DOHH2 (cell line): ENCODE measurements at regions not wholly inside any gene's neighbourhood (a gene's known extent, or its start where the extent isn't known, plus 50 kb on each side); places are given as distances from the start of the nearest gene placed in this dataset.

Source experiments
- H3F3A ChIP-seq: fragments of 200-600 bp; sonication (generic), shearing (Covaris generic); 2 replicates; pipeline ENCODE4 v1.6.0; 2016; ENCODE audit warnings: antibody characterized with exemption, mild to moderate bottlenecking; ENCODE audit not compliant: control insufficient read depth, insufficient read depth
- H3K27ac ChIP-seq: fragments of 200-600 bp; sonication (generic); 2 replicates; pipeline ENCODE4 v1.5.1; 2014; ENCODE audit warnings: low read depth, mild to moderate bottlenecking, low read length, moderate library complexity
- H3K27me3 ChIP-seq: fragments of 200-600 bp; sonication (generic); 2 replicates; pipeline ENCODE4 v1.6.1; 2014; ENCODE audit warnings: mild to moderate bottlenecking, low read length, mixed read lengths; ENCODE audit not compliant: control insufficient read depth
- H3K36me3 ChIP-seq: fragments of 200-600 bp; sonication (generic); 2 replicates; pipeline ENCODE4 v1.6.1; 2014; ENCODE audit warnings: mild to moderate bottlenecking, low read length, moderate library complexity, mixed read lengths; ENCODE audit not compliant: control insufficient read depth
- H3K4me1 ChIP-seq: fragments of 200-600 bp; sonication (generic); 2 replicates; pipeline ENCODE4 v1.6.1; 2014; ENCODE audit warnings: mild to moderate bottlenecking, low read length, mixed read lengths; ENCODE audit not compliant: control insufficient read depth
- H3K4me2 ChIP-seq: fragments of 200-600 bp; sonication (generic); 2 replicates; pipeline ENCODE4 v1.6.0; 2014; ENCODE audit warnings: mild to moderate bottlenecking, low read length, moderate library complexity
- H3K4me3 ChIP-seq: fragments of 200-600 bp; sonication (generic); 2 replicates; pipeline ENCODE4 v1.5.1; 2014; ENCODE audit warnings: mild to moderate bottlenecking, low read length, mixed read lengths
- H3K79me2 ChIP-seq: fragments of 200-600 bp; sonication (generic); 2 replicates; pipeline ENCODE4 v1.6.1; 2014; ENCODE audit warnings: mild to moderate bottlenecking, low read length, mixed read lengths; ENCODE audit not compliant: control insufficient read depth
- H3K9me2 ChIP-seq: fragments of 200-600 bp; sonication (generic); replicated peaks from 2 replicates; pipeline ENCODE4 v1.6.1; 2014; ENCODE audit warnings: mild to moderate bottlenecking, low read length, mixed read lengths; ENCODE audit not compliant: control insufficient read depth
- H3K9me3 ChIP-seq: fragments of 200-600 bp; sonication (generic); 2 replicates; pipeline ENCODE4 v1.6.1; 2014; ENCODE audit warnings: antibody characterized with exemption, low read length, mixed read lengths; ENCODE audit not compliant: control insufficient read depth, insufficient read depth
- H4K20me1 ChIP-seq: fragments of 200-600 bp; sonication (generic); 2 replicates; pipeline ENCODE4 v1.6.0; 2014; ENCODE audit warnings: low read depth, mild to moderate bottlenecking, antibody characterized with exemption, low read length, moderate library complexity; ENCODE audit not compliant: control insufficient read depth, insufficient read depth
- CTCF ChIP-seq: fragments of 200-600 bp; sonication (generic); IDR thresholded peaks from one replicate; pipeline ENCODE4 v1.5.1; 2014; ENCODE audit warnings: antibody characterized with exemption, mild to moderate bottlenecking, low read depth, low read length; ENCODE audit not compliant: poor library complexity, severe bottlenecking
- EZH2phosphoT487 ChIP-seq: fragments of 200-600 bp; sonication (generic); IDR thresholded peaks from 2 replicates; pipeline ENCODE4 v1.6.1; 2017; ENCODE audit warnings: borderline replicate concordance, mild to moderate bottlenecking, antibody characterized with exemption, low read length, moderate library complexity, mixed read lengths

GRCh38 chr10:36473122-36473521 is 652.3 kb upstream of the ANKRD30A start:
- Histone ChIP-seq H3K27me3 (no peaks in the 10 kb centered on the region), H3K9me3 (no peaks in the 10 kb centered on the region), H3K4me2 (no peak overlapping the region), H3K4me3 (no peak overlapping the region), H3K36me3 (no peaks in the 10 kb centered on the region), H4K20me1 (no peaks in the 10 kb centered on the region), H3K4me1 (no peaks in the 10 kb centered on the region), H3K79me2 (no peaks in the 10 kb centered on the region), H3K9me2 (no peaks in the 10 kb centered on the region), H3F3A (no peaks in the 10 kb centered on the region), H3K27ac (no peak overlapping the region)
- TF ChIP-seq EZH2phosphoT487, result no peak
- no peak for TF ChIP-seq CTCF

DNA sequence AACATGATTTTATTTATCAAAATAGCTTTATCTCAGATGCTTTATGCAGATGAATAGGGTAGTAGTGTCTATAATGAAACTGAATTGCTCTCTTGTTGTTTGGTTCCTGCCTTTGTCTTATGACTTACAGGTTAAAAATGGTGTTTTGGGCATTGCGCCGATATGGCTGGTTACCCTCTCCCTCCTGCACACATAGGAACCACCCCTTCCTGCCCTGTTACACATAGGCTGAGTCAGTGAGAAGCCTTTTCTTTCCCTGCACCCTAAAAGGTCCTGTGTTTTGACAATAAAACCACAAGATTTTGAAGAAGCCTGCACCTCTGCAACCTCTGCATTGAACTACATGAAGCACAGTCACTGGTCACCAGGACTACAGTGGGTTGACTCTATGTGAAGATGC is 655.8 kb upstream of the ANKRD30A start:
- no peaks in the 10 kb centered on the region for H3K36me3 ChIP-seq
- TF ChIP-seq EZH2phosphoT487 (no peak), CTCF (no peak)
- no peaks in the 10 kb centered on the region for H3K27me3 ChIP-seq
- no peak overlapping the region for H3K27ac ChIP-seq
- H3K9me2 ChIP-seq, result no peaks in the 10 kb centered on the region
- H3K4me2 ChIP-seq, result no peak overlapping the region
- no peaks in the 10 kb centered on the region for H3K9me3 ChIP-seq
- H3F3A ChIP-seq, result no peaks in the 10 kb centered on the region
- no peaks in the 10 kb centered on the region for H3K79me2 ChIP-seq
- H4K20me1 ChIP-seq, result no peaks in the 10 kb centered on the region
- H3K4me3 ChIP-seq, result no peak overlapping the region
- no peaks in the 10 kb centered on the region for H3K4me1 ChIP-seq

DNA sequence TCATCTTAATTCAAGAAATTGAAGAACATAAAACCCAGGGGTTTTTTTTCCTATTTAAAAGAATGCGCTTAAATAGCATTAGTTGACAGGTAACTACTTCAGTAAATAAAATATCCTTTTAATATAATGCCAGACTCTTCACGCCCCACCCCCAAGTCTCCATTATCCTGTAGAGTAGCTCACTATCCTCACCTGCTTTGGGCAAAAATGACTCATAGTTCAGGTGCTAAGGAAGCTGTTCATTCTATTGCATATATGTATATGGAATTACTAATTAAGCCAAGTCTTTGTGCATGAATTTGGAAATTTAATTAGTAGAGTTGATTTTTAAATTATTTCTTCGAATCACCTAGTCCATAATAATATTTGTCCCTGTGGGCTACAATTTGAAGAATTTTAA is 656.8 kb upstream of the ANKRD30A start:
- H3K27ac ChIP-seq, result no peak overlapping the region

More for the DNA sequence above, 656.8 kb upstream of the ANKRD30A start:
- no peaks in the 10 kb centered on the region for H3K27me3 ChIP-seq
- no peak overlapping the region for H3K4me3 ChIP-seq
- H3K4me1 ChIP-seq, result no peaks in the 10 kb centered on the region
- H3K4me2 ChIP-seq, result no peak overlapping the region
- no peaks in the 10 kb centered on the region for H3K36me3 ChIP-seq
- H3K79me2 ChIP-seq, result no peaks in the 10 kb centered on the region
- no peak for TF ChIP-seq CTCF
- TF ChIP-seq EZH2phosphoT487, result no peak
- no peaks in the 10 kb centered on the region for H3K9me2 ChIP-seq
- H4K20me1 ChIP-seq, result no peaks in the 10 kb centered on the region
- H3F3A ChIP-seq, result no peaks in the 10 kb centered on the region
- no peaks in the 10 kb centered on the region for H3K9me3 ChIP-seq
